GM23338 (cell line): ENCODE measurements at regions not wholly inside any gene's neighbourhood (a gene's known extent, or its start where the extent isn't known, plus 50 kb on each side); places are given as distances from the start of the nearest gene placed in this dataset.

Source experiments
- ATAC-seq: fragments of 200-7000 bp; cut with Tn5 transposase; 3 replicates; pipeline ENCODE4 v1.9.1; 2020
- DNase-seq: peaks from one replicate; pipeline ENCODE4 v3.0.0-alpha.2; 2015; ENCODE audit warnings: low spot score
- H2AFZ ChIP-seq: fragments of 200-600 bp; sonication (generic); 2 replicates; pipeline ENCODE4 v1.8.0; 2016; ENCODE audit warnings: antibody characterized with exemption, mild to moderate bottlenecking, moderate library complexity
- H3F3A ChIP-seq: fragments of 200-600 bp; sonication (generic); replicated peaks from 2 replicates; pipeline ENCODE4 v1.8.0; 2017; ENCODE audit warnings: antibody characterized with exemption, mixed run types, low read depth
- H3K27ac ChIP-seq: fragments of 200-600 bp; sonication (generic); 2 replicates; pipeline ENCODE4 v1.6.1; 2016; ENCODE audit warnings: low read depth
- H3K27me3 ChIP-seq: fragments of 200-600 bp; sonication (generic); 2 replicates; pipeline ENCODE4 v1.8.0; 2016; ENCODE audit warnings: mild to moderate bottlenecking, mixed run types, moderate library complexity; ENCODE audit not compliant: insufficient read depth
- H3K36me3 ChIP-seq: fragments of 200-600 bp; sonication (generic); 2 replicates; pipeline ENCODE4 v1.8.0; 2016; ENCODE audit warnings: mild to moderate bottlenecking; ENCODE audit not compliant: insufficient read depth
- H3K4me1 ChIP-seq: fragments of 200-600 bp; sonication (generic); 2 replicates; pipeline ENCODE4 v1.8.0; 2016; ENCODE audit warnings: mild to moderate bottlenecking, moderate library complexity; ENCODE audit not compliant: insufficient read depth
- H3K4me2 ChIP-seq: fragments of 200-600 bp; sonication (generic); 2 replicates; pipeline ENCODE4 v1.7.1; 2017; ENCODE audit warnings: mixed run types
- H3K4me3 ChIP-seq: fragments of 200-600 bp; sonication (generic); 2 replicates; pipeline ENCODE4 v1.6.1; 2016; ENCODE audit warnings: mixed run types
- H3K79me2 ChIP-seq: fragments of 200-600 bp; sonication (generic); replicated peaks from 2 replicates; pipeline ENCODE4 v1.8.0; 2017; ENCODE audit warnings: mild to moderate bottlenecking; ENCODE audit not compliant: insufficient read depth
- H3K9me2 ChIP-seq: fragments of 200-600 bp; sonication (generic); 2 replicates; pipeline ENCODE4 v1.8.0; 2017; ENCODE audit not compliant: insufficient read depth
- H4K20me1 ChIP-seq: fragments of 200-600 bp; sonication (generic); replicated peaks from 2 replicates; pipeline ENCODE4 v1.8.0; 2017; ENCODE audit warnings: mild to moderate bottlenecking; ENCODE audit not compliant: insufficient read depth
- H3K27ac Mint-ChIP-seq: 2 replicates; pipeline ENCODE4 v1.8.0; 2020; ENCODE audit warnings: inconsistent platforms, mild to moderate bottlenecking, moderate library complexity, mixed read lengths
- H3K27me3 Mint-ChIP-seq: 3 replicates; pipeline ENCODE4 v1.8.0; 2022; ENCODE audit warnings: low read depth, mild to moderate bottlenecking, moderate library complexity, mixed read lengths, inconsistent platforms; ENCODE audit not compliant: insufficient read depth, poor library complexity
- H3K36me3 Mint-ChIP-seq: 3 replicates; pipeline ENCODE4 v1.8.0; 2021; ENCODE audit warnings: low read depth, mild to moderate bottlenecking, inconsistent platforms, moderate library complexity, mixed read lengths
- H3K4me1 Mint-ChIP-seq: 3 replicates; pipeline ENCODE4 v1.8.0; 2020; ENCODE audit warnings: mild to moderate bottlenecking, inconsistent platforms, mixed read lengths
- H3K4me3 Mint-ChIP-seq: 3 replicates; pipeline ENCODE4 v1.8.0; 2021; ENCODE audit warnings: moderate library complexity, mild to moderate bottlenecking, inconsistent platforms, mixed read lengths
- H3K9me3 Mint-ChIP-seq: 3 replicates; pipeline ENCODE4 v1.8.0; 2020; ENCODE audit warnings: moderate library complexity, mild to moderate bottlenecking, inconsistent platforms, mixed read lengths
- CREB1 ChIP-seq: fragments of 250-450 bp; sonication (Bioruptor Pico); IDR thresholded peaks from 2 replicates; pipeline ENCODE4 v1.5.0; 2020; ENCODE audit warnings: low read depth, mild to moderate bottlenecking, moderate library complexity
- CTCF ChIP-seq, 2 experiments: fragments of 200-600 bp in 1 of 2; sonication (generic) in 1 of 2; conservative IDR thresholded peaks; 2 replicates each; pipeline versions ENCODE4 v1.5.1 to v1.6.1; 2016 to 2017; ENCODE audit warnings: antibody characterized with exemption in 2 of 2, low read depth in 2 of 2, mild to moderate bottlenecking in 2 of 2, moderate library complexity in 1 of 2
- EZH2 ChIP-seq: fragments of 200-600 bp; sonication (generic); IDR thresholded peaks from one replicate; pipeline ENCODE4 v1.8.0; 2017; ENCODE audit warnings: antibody characterized with exemption, mild to moderate bottlenecking, low read depth; ENCODE audit not compliant: unreplicated experiment
- JUNB ChIP-seq: IDR thresholded peaks from one replicate; pipeline ENCODE4 v1.6.1; 2016; ENCODE audit warnings: antibody characterized with exemption; ENCODE audit not compliant: unreplicated experiment
- NANOG ChIP-seq: IDR thresholded peaks from 2 replicates; pipeline ENCODE4 v1.6.1; 2016; ENCODE audit warnings: antibody characterized with exemption, borderline replicate concordance
- STAT1 ChIP-seq: IDR thresholded peaks from one replicate; pipeline ENCODE4 v1.6.1; 2016; ENCODE audit warnings: antibody characterized with exemption; ENCODE audit not compliant: unreplicated experiment
- ZNF114 ChIP-seq: fragments of 250-450 bp; sonication (Bioruptor Pico); IDR thresholded peaks from 2 replicates; pipeline ENCODE4 v1.5.0; 2020; ENCODE audit warnings: mild to moderate bottlenecking, moderate library complexity
- TF ChIP-seq, protein P1 (sequence below): IDR thresholded peaks from one replicate; pipeline ENCODE4 v1.6.1; 2018; ENCODE audit warnings: antibody characterized with exemption; ENCODE audit not compliant: unreplicated experiment

GRCh38 chr2:3071685-3072263, 305.8 kb downstream of the EIPR1 start (continued):
- TF ChIP-seq, protein P1, sequence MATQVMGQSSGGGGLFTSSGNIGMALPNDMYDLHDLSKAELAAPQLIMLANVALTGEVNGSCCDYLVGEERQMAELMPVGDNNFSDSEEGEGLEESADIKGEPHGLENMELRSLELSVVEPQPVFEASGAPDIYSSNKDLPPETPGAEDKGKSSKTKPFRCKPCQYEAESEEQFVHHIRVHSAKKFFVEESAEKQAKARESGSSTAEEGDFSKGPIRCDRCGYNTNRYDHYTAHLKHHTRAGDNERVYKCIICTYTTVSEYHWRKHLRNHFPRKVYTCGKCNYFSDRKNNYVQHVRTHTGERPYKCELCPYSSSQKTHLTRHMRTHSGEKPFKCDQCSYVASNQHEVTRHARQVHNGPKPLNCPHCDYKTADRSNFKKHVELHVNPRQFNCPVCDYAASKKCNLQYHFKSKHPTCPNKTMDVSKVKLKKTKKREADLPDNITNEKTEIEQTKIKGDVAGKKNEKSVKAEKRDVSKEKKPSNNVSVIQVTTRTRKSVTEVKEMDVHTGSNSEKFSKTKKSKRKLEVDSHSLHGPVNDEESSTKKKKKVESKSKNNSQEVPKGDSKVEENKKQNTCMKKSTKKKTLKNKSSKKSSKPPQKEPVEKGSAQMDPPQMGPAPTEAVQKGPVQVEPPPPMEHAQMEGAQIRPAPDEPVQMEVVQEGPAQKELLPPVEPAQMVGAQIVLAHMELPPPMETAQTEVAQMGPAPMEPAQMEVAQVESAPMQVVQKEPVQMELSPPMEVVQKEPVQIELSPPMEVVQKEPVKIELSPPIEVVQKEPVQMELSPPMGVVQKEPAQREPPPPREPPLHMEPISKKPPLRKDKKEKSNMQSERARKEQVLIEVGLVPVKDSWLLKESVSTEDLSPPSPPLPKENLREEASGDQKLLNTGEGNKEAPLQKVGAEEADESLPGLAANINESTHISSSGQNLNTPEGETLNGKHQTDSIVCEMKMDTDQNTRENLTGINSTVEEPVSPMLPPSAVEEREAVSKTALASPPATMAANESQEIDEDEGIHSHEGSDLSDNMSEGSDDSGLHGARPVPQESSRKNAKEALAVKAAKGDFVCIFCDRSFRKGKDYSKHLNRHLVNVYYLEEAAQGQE = no peak
- TF ChIP-seq JUNB = no peak
- no peak for TF ChIP-seq EZH2
- TF ChIP-seq CREB1 (CRISPR knock-in tag) = no peak

DNA sequence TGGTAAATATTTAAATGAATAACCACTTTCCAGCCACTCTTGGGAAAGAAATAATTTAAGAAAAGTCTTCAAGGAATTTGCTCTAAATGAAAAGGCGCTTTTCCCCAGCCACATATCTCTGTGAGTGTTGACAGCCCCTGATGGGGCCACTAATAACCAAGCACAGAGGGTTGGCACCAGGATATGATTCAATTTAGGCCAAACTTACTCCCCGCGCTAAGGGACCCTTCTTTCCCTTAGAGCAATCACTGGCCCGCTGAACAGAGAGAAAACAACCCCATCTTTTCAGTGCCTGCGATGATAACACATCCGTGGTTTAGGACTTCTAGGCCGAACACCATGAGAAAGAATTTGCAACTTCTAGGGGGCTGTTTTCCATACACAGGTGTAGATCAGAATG, 310.8 kb downstream of the EIPR1 start:
- no peak overlapping the region for H3K4me2 ChIP-seq
- H3K36me3 ChIP-seq = no peaks in the 10 kb centered on the region
- H4K20me1 ChIP-seq = no peaks in the 10 kb centered on the region
- Mint-ChIP-seq H3K27ac (no peak overlapping the region), H3K9me3 (peaks cover 3% of the 10 kb centered on the region; the same call in 1 of the 3 replicates), H3K4me1 (peaks cover 12% of the 10 kb centered on the region), H3K27me3 (no peaks in the 10 kb centered on the region), H3K36me3 (peaks cover 2% of the 10 kb centered on the region; the same call in 1 of the 3 replicates), H3K4me3 (no peak overlapping the region)
- H3K4me1 ChIP-seq = no peaks in the 10 kb centered on the region
- no peak overlapping the region for H3K27ac ChIP-seq
- no peak for DNase-seq
- H3K4me3 ChIP-seq = no peak overlapping the region
- TF ChIP-seq CREB1 (CRISPR knock-in tag) (no peak), NANOG (no peak), CTCF (conservative IDR thresholded peaks at IDR 0.05; ENCODE audit: low read depth in 2 of 2) (no peak), JUNB (no peak), STAT1 (no peak), ZNF114 (CRISPR knock-in tag) (no peak), EZH2 (no peak)
- TF ChIP-seq, protein P1 = no peak
- ATAC-seq = no peak
- no peaks in the 10 kb centered on the region for H3K79me2 ChIP-seq
- H2AFZ ChIP-seq = no peak overlapping the region
- no peaks in the 10 kb centered on the region for H3F3A ChIP-seq
- peaks cover 8% of the 10 kb centered on the region; the same call in 1 of the 2 replicates for H3K9me2 ChIP-seq
- H3K27me3 ChIP-seq = no peaks in the 10 kb centered on the region
